Loucy (cell line): ENCODE measurements at regions not wholly inside any gene's neighbourhood (a gene's known extent, or its start where the extent isn't known, plus 50 kb on each side); places are given as distances from the start of the nearest gene placed in this dataset.

ENCODE experiments used
- EZH2phosphoT487 ChIP-seq: fragments of 200-600 bp; IDR thresholded peaks from 2 replicates; pipeline ENCODE4 v1.6.1; 2018; ENCODE audit warnings: antibody characterized with exemption, mild to moderate bottlenecking, moderate library complexity, borderline replicate concordance
- TF ChIP-seq, protein P1 (sequence below): fragments of 200-600 bp; sonication (generic); conservative IDR thresholded peaks from 2 replicates; pipeline ENCODE4 v1.5.1; 2014; ENCODE audit warnings: mild to moderate bottlenecking, antibody characterized with exemption, low read length

DNA sequence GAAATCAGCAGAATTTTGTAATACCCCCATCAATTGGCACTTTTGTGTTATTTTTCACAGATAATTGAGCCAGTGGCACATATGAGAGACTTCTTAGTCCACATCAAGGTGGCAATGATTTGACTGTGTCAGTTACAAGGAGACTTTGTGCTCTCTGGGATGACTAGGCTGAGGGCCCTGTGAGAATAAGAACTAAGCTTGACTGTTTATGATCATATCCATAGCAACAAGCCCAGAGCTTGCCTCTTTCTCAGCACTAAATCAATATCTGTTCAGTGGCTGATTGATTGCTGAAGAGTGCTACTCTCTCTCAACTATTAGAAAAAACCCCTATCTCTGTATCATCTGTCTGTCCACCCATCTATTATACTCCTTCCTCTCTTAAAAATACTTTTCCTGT lies 185.3 kb upstream of the PLPP4 start:
- TF ChIP-seq, protein P1, sequence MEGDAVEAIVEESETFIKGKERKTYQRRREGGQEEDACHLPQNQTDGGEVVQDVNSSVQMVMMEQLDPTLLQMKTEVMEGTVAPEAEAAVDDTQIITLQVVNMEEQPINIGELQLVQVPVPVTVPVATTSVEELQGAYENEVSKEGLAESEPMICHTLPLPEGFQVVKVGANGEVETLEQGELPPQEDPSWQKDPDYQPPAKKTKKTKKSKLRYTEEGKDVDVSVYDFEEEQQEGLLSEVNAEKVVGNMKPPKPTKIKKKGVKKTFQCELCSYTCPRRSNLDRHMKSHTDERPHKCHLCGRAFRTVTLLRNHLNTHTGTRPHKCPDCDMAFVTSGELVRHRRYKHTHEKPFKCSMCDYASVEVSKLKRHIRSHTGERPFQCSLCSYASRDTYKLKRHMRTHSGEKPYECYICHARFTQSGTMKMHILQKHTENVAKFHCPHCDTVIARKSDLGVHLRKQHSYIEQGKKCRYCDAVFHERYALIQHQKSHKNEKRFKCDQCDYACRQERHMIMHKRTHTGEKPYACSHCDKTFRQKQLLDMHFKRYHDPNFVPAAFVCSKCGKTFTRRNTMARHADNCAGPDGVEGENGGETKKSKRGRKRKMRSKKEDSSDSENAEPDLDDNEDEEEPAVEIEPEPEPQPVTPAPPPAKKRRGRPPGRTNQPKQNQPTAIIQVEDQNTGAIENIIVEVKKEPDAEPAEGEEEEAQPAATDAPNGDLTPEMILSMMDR: no peak
- no peak for TF ChIP-seq EZH2phosphoT487
